Smooth muscle cell (in vitro differentiated cells): ENCODE measurements at regions not wholly inside any gene's neighbourhood (a gene's known extent, or its start where the extent isn't known, plus 50 kb on each side); places are given as distances from the start of the nearest gene placed in this dataset.
A peak's percentile ranks its signal among the peaks of the same experiment; 100 is the strongest.

ENCODE experiments used
- DNase-seq: peaks from one replicate; lab custom pipeline; 2025; ENCODE audit not compliant: unreplicated experiment; lab: John Stamatoyannopoulos, UW
- H2AFZ ChIP-seq: fragments of 200-600 bp; sonication (generic); 2 replicates; pipeline ENCODE4 v1.6.0; 2016; ENCODE audit warnings: antibody characterized with exemption, low read depth, mild to moderate bottlenecking
- H3F3A ChIP-seq: fragments of 200-600 bp; sonication (generic); 2 replicates; pipeline ENCODE4 v1.6.0; 2017; ENCODE audit warnings: antibody characterized with exemption, low read depth
- H3K27ac ChIP-seq: fragments of 200-600 bp; sonication (generic); 2 replicates; pipeline ENCODE4 v1.5.1; 2016; ENCODE audit warnings: low read depth, mild to moderate bottlenecking
- H3K27me3 ChIP-seq: fragments of 200-600 bp; sonication (generic); 2 replicates; pipeline ENCODE4 v1.6.1; 2016; ENCODE audit warnings: low read depth, mild to moderate bottlenecking
- H3K36me3 ChIP-seq: fragments of 200-600 bp; sonication (generic); 2 replicates; pipeline ENCODE4 v1.5.1; 2016; ENCODE audit warnings: low read depth
- H3K4me1 ChIP-seq: fragments of 200-600 bp; sonication (generic); 2 replicates; pipeline ENCODE4 v1.5.1; 2016; ENCODE audit warnings: low read depth
- H3K4me2 ChIP-seq: fragments of 200-600 bp; sonication (generic); 2 replicates; pipeline ENCODE4 v1.6.0; 2016; ENCODE audit warnings: mild to moderate bottlenecking
- H3K4me3 ChIP-seq: fragments of 200-600 bp; sonication (generic); 2 replicates; pipeline ENCODE4 v1.5.1; 2016; ENCODE audit warnings: mild to moderate bottlenecking
- H3K79me2 ChIP-seq: fragments of 200-600 bp; sonication (generic); 2 replicates; pipeline ENCODE4 v1.6.0; 2016; ENCODE audit warnings: low read depth, mild to moderate bottlenecking
- H3K9ac ChIP-seq: fragments of 200-600 bp; sonication (generic); 2 replicates; pipeline ENCODE4 v1.6.0; 2016; ENCODE audit warnings: low read depth
- H3K9me3 ChIP-seq: fragments of 200-600 bp; sonication (generic); replicated peaks from 2 replicates; pipeline ENCODE4 v1.5.1; 2016; ENCODE audit warnings: low read depth
- H4K20me1 ChIP-seq: fragments of 200-600 bp; sonication (generic); 2 replicates; pipeline ENCODE4 v1.6.0; 2016; ENCODE audit warnings: low read depth
- WGBS: methylation state at CpG from one replicate; pipeline ENCODE4 v1.1.7; 2016; ENCODE audit warnings: low lambda C conversion rate; 5-methylcytosine and 5-hydroxymethylcytosine counted together
- TF ChIP-seq, protein P1 (sequence below): fragments of 200-600 bp; sonication (generic); IDR thresholded peaks from 2 replicates; pipeline ENCODE4 v1.5.1; 2017; ENCODE audit warnings: borderline replicate concordance, mild to moderate bottlenecking, antibody characterized with exemption; ENCODE audit not compliant: insufficient read depth, poor library complexity, severe bottlenecking

DNA sequence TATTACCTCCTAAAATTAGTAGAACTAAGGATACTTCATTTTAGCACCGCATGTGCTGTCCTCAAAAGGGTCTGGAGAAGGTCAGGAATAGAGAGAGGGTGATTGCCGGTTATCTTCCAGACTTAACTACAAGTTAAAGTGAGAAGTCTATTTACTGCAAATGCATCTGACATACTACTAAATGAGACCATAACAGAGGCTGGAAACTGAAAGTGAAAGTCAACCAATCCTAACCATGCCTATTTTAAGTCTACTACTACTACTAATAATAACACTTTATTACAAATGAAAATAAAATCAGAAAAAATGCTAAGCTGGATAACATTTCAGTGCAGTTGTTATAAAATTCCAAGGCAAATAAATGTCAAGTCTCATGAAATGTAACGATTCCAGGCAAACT is 244.7 kb downstream of the KIF20B start:
- H2AFZ ChIP-seq: peak overlapping the region; percentile 88
- no peaks in the 10 kb centered on the region for H3K4me1 ChIP-seq
- no peaks in the 10 kb centered on the region for H3K27me3 ChIP-seq
- no peak overlapping the region for H3K9ac ChIP-seq
- no peaks in the 10 kb centered on the region for H3F3A ChIP-seq
- DNase-seq: no peak
- H4K20me1 ChIP-seq: no peaks in the 10 kb centered on the region
- H3K9me3 ChIP-seq: no peaks in the 10 kb centered on the region
- no peaks in the 10 kb centered on the region for H3K79me2 ChIP-seq
- no peak overlapping the region for H3K27ac ChIP-seq
- H3K4me2 ChIP-seq: peak overlapping the region; percentile 68
- H3K4me3 ChIP-seq: no peak overlapping the region
- WGBS: 74% methylated on average over 3 of the region's 3 CpGs
- no peaks in the 10 kb centered on the region for H3K36me3 ChIP-seq
- TF ChIP-seq, protein P1, sequence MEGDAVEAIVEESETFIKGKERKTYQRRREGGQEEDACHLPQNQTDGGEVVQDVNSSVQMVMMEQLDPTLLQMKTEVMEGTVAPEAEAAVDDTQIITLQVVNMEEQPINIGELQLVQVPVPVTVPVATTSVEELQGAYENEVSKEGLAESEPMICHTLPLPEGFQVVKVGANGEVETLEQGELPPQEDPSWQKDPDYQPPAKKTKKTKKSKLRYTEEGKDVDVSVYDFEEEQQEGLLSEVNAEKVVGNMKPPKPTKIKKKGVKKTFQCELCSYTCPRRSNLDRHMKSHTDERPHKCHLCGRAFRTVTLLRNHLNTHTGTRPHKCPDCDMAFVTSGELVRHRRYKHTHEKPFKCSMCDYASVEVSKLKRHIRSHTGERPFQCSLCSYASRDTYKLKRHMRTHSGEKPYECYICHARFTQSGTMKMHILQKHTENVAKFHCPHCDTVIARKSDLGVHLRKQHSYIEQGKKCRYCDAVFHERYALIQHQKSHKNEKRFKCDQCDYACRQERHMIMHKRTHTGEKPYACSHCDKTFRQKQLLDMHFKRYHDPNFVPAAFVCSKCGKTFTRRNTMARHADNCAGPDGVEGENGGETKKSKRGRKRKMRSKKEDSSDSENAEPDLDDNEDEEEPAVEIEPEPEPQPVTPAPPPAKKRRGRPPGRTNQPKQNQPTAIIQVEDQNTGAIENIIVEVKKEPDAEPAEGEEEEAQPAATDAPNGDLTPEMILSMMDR: no peak

DNA sequence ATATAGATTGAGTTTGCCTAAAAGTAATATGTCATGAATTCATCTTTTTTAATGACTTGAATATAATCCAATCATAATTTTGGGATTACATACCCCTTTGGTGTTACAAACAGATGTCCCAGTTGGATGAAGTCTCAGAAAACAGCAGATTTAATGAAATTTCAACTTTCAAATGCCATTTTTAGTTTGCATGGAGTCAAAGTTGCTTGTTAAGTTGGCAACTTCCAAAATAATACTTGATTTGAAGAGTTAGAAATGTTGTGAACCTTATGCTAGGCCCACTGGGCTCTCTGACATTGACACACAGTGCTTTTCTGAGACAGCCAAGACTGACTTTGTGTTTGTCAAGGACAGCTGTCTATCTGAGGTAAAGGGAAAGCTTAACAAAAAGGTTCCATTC is 248.1 kb downstream of the KIF20B start:
- no peak overlapping the region for H3K4me3 ChIP-seq
- H3K9me3 ChIP-seq: no peaks in the 10 kb centered on the region
- H3K4me2 ChIP-seq: no peak overlapping the region
- H2AFZ ChIP-seq: no peak overlapping the region
- no peaks in the 10 kb centered on the region for H3K4me1 ChIP-seq
- no peaks in the 10 kb centered on the region for H3K27me3 ChIP-seq
- H3K9ac ChIP-seq: no peak overlapping the region
- no peaks in the 10 kb centered on the region for H4K20me1 ChIP-seq
- TF ChIP-seq, protein P1: no peak
- no peaks in the 10 kb centered on the region for H3F3A ChIP-seq
- DNase-seq: no peak
- no peaks in the 10 kb centered on the region for H3K36me3 ChIP-seq
- H3K79me2 ChIP-seq: no peaks in the 10 kb centered on the region
- H3K27ac ChIP-seq: no peak overlapping the region

DNA sequence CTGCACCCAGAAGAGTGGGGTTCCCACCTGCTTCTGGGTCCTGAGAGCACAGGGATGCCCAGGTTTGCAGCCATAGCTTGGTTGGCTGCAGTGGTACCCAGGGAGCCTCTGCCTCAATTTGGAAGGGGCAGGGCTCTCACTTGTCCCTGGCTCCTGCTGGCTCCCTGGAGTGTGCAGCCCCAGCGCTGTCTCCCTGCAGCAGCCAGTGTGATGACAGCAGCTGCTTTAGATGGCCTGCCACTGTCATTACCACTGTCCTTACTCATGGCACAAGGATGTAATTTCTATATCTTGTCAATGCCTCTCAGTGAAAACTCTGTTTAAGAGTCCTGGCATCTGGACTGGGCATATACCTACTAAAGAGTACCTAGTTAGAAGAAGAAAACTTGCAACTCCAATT is 250.9 kb downstream of the KIF20B start:
- no peaks in the 10 kb centered on the region for H3F3A ChIP-seq
- H3K79me2 ChIP-seq: no peaks in the 10 kb centered on the region
- H3K4me3 ChIP-seq: no peak overlapping the region
- no peaks in the 10 kb centered on the region for H3K27me3 ChIP-seq
- no peak overlapping the region for H3K27ac ChIP-seq
- no peaks in the 10 kb centered on the region for H3K36me3 ChIP-seq
- no peak for DNase-seq
- TF ChIP-seq, protein P1: no peak
- H3K9me3 ChIP-seq: no peaks in the 10 kb centered on the region
- no peaks in the 10 kb centered on the region for H3K4me1 ChIP-seq
- no peak overlapping the region for H3K4me2 ChIP-seq
- WGBS: 57% methylated on average over 1 of the region's 1 CpG
- peak overlapping the region; percentile 29 for H2AFZ ChIP-seq
- no peaks in the 10 kb centered on the region for H4K20me1 ChIP-seq
- no peak overlapping the region for H3K9ac ChIP-seq

DNA sequence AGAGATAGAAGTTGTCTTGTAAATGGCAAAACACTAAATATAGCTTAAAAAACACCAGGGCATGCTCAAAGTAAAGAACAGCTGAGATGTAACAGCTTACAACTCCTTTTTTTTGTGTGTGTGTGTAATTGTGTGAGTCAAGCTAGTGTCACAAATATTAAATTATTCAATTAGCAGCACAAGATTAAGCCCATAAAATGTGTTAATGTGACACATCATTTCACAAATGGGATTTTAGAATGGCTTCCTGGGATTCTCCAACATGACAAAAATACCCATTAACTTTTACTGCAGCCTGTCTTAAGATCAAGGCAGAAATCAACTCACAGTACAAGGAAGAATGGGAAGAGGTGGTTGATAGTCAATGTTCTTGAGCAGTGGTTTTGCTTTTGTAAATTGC is 251.4 kb downstream of the KIF20B start:
- H3K4me1 ChIP-seq: no peaks in the 10 kb centered on the region
- no peaks in the 10 kb centered on the region for H3K79me2 ChIP-seq
- TF ChIP-seq, protein P1: no peak
- DNase-seq: no peak
- no peak overlapping the region for H3K4me2 ChIP-seq
- H3K36me3 ChIP-seq: no peaks in the 10 kb centered on the region
- no peaks in the 10 kb centered on the region for H3F3A ChIP-seq
- H3K4me3 ChIP-seq: no peak overlapping the region
- H3K27ac ChIP-seq: no peak overlapping the region
- H3K27me3 ChIP-seq: no peaks in the 10 kb centered on the region
- peak overlapping the region; percentile 29 for H2AFZ ChIP-seq
- H3K9ac ChIP-seq: no peak overlapping the region
- no peaks in the 10 kb centered on the region for H4K20me1 ChIP-seq
- H3K9me3 ChIP-seq: no peaks in the 10 kb centered on the region
